Suprapubic skin (tissue), 3 donors: ENCODE measurements at regions not wholly inside any gene's neighbourhood (a gene's known extent, or its start where the extent isn't known, plus 50 kb on each side); places are given as distances from the start of the nearest gene placed in this dataset.

Source experiments
- POLR2A ChIP-seq, 2 donors: fragments of 450-650 bp; IDR thresholded peaks; one replicate each; pipeline ENCODE4 v1.6.1; 2017; ENCODE audit warnings: antibody characterized with exemption in 2 of 2, mild to moderate bottlenecking in 2 of 2, moderate library complexity in 2 of 2
- TF ChIP-seq, protein P1 (sequence below), 2 donors: fragments of 200-600 bp in 1 of 2; fragments of 450-650 bp in 1 of 2; sonication (generic) in 1 of 2; IDR thresholded peaks; one replicate each; pipeline ENCODE4 v1.5.1; 2016 to 2019; ENCODE audit warnings: antibody characterized with exemption in 2 of 2, mild to moderate bottlenecking in 1 of 2, moderate library complexity in 1 of 2

DNA sequence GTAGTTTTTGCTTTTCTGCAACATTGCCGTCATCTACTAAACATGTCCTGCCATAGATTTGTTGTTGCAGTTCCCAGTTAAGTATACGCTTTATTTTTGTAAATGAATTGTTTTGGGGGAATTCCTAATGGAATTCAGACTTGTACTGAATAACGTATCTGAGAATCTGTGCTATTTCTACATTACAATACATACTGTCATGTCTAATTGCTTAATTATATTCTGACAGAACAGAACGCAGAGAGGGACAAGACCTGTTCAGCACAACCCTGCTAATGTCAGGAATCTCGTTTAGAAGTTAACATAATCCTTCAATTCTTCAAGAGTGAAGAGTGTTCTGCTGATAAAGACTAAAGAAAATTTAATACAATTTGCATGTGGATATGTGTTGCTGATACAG, 861.1 kb upstream of the KLHL1 start:
- TF ChIP-seq, protein P1, sequence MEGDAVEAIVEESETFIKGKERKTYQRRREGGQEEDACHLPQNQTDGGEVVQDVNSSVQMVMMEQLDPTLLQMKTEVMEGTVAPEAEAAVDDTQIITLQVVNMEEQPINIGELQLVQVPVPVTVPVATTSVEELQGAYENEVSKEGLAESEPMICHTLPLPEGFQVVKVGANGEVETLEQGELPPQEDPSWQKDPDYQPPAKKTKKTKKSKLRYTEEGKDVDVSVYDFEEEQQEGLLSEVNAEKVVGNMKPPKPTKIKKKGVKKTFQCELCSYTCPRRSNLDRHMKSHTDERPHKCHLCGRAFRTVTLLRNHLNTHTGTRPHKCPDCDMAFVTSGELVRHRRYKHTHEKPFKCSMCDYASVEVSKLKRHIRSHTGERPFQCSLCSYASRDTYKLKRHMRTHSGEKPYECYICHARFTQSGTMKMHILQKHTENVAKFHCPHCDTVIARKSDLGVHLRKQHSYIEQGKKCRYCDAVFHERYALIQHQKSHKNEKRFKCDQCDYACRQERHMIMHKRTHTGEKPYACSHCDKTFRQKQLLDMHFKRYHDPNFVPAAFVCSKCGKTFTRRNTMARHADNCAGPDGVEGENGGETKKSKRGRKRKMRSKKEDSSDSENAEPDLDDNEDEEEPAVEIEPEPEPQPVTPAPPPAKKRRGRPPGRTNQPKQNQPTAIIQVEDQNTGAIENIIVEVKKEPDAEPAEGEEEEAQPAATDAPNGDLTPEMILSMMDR (IDR thresholded peaks at IDR 0.05), result no peak
- no peak for TF ChIP-seq POLR2A (IDR thresholded peaks at IDR 0.05)
